K562 (cell line): ENCODE measurements at regions not wholly inside any gene's neighbourhood (a gene's known extent, or its start where the extent isn't known, plus 50 kb on each side); places are given as distances from the start of the nearest gene placed in this dataset.

Experiments
- ATAC-seq: fragments of 200-7000 bp; cut with Tn5 transposase; 3 replicates; pipeline ENCODE4 v1.9.1; 2020; ENCODE audit warnings: moderate library complexity
- BruUV-seq: library from RNA; stranded (reverse); fragments of 400-500 nt; replicated peaks from 2 replicates; lab custom pipeline; 2021; lab: Mats Ljungman, UMichigan
- CTCF ChIA-PET: fragments of 300-600 bp; formaldehyde crosslinking; extraction: SDS; loops from one replicate; lab custom pipeline; 2021; ENCODE audit warnings: low intra/inter-chr PET ratio; lab: Yijun Ruan, JAX
- POLR2A ChIA-PET: fragments of 300-600, 350-650 bp; sonication (Branson Sonifier 250); formaldehyde crosslinking; extraction: SDS; loops from one replicate; lab custom pipeline; 2021; ENCODE audit warnings: antibody characterized with exemption, inconsistent platforms; lab: Yijun Ruan, JAX
- DNase-seq, 4 experiments: peaks; one replicate each; pipeline versions ENCODE4 v3.0.0 to v3.0.0-alpha.2; 2011 to 2018; ENCODE audit warnings: low spot score in 3 of 4, mixed read lengths in 3 of 4; ENCODE audit errors: extremely low read depth in 1 of 4
- FAIRE-seq: peaks from 2 replicates; lab custom pipeline; 2011; peaks lifted over from hg19 to GRCh38; lab: Jason Lieb, UNC
- H2AFZ ChIP-seq: 2 replicates; pipeline ENCODE4 v1.6.0; 2011; ENCODE audit warnings: low read depth, low read length, control low read depth, inconsistent platforms
- H3K27ac ChIP-seq: fragments of 200-600 bp; 3 replicates; pipeline ENCODE4 v1.8.0; 2011; ENCODE audit warnings: low read depth, mild to moderate bottlenecking, control low read depth, inconsistent platforms, low read length, moderate library complexity, mixed read lengths; ENCODE audit errors: extremely low read depth
- H3K27me3 ChIP-seq, 2 experiments: fragments of 300-600 bp in 1 of 2; 2 replicates in 1 of 2; 3 replicates in 1 of 2; pipeline versions ENCODE4 v1.6.0 to v1.8.0; 2011; ENCODE audit warnings: inconsistent platforms in 2 of 2, low read length in 2 of 2, mild to moderate bottlenecking in 1 of 2, mixed read lengths in 1 of 2, moderate library complexity in 1 of 2; ENCODE audit not compliant: control insufficient read depth in 2 of 2, insufficient read depth in 2 of 2
- H3K36me3 ChIP-seq: fragments of 300-600 bp; 3 replicates; pipeline ENCODE4 v1.8.0; 2011; ENCODE audit warnings: mild to moderate bottlenecking, low read length, inconsistent platforms; ENCODE audit not compliant: control insufficient read depth, insufficient read depth
- H3K4me1 ChIP-seq, 2 experiments: fragments of 200-600 bp in 1 of 2; replicated peaks in 1 of 2; 2 replicates in 1 of 2; 3 replicates in 1 of 2; pipeline versions ENCODE4 v1.5.1 to v1.8.0; 2011; ENCODE audit warnings: inconsistent platforms in 2 of 2, low read length in 2 of 2, mild to moderate bottlenecking in 1 of 2, mixed read lengths in 1 of 2, moderate library complexity in 1 of 2; ENCODE audit not compliant: control insufficient read depth in 2 of 2, insufficient read depth in 2 of 2
- H3K4me2 ChIP-seq: 2 replicates; pipeline ENCODE4 v1.6.1; 2011; ENCODE audit warnings: low read length, control low read depth, inconsistent platforms, mixed read lengths; ENCODE audit not compliant: insufficient read depth
- H3K4me3 ChIP-seq: fragments of 200-600 bp; sonication (generic), shearing (Covaris generic); 2 replicates; pipeline ENCODE4 v1.5.1; 2016; ENCODE audit warnings: control low read depth, inconsistent platforms
- H3K79me2 ChIP-seq: fragments of 200-600 bp; 3 replicates; pipeline ENCODE4 v1.8.0; 2011; ENCODE audit warnings: low read length, inconsistent platforms; ENCODE audit not compliant: control insufficient read depth, insufficient read depth
- H3K9ac ChIP-seq, 2 experiments: 2 replicates each; pipeline versions ENCODE4 v1.6.0 to v1.6.1; 2011; ENCODE audit warnings: low read depth in 2 of 2, low read length in 2 of 2, control low read depth in 1 of 2, inconsistent platforms in 1 of 2, mild to moderate bottlenecking in 1 of 2, mixed read lengths in 1 of 2; ENCODE audit not compliant: insufficient read depth in 1 of 2
- H3K9me1 ChIP-seq: one replicate; pipeline ENCODE4 v1.6.0; 2011; ENCODE audit warnings: inconsistent platforms, mild to moderate bottlenecking, low read length, moderate library complexity; ENCODE audit not compliant: control insufficient read depth, insufficient read depth
- H3K9me3 ChIP-seq: replicated peaks from 2 replicates; pipeline ENCODE4 v1.5.1; 2011; ENCODE audit warnings: low read depth, low read length, inconsistent platforms; ENCODE audit not compliant: control insufficient read depth, insufficient read depth
- H4K20me1 ChIP-seq: replicated peaks from 2 replicates; pipeline ENCODE4 v1.6.1; 2011; ENCODE audit warnings: low read length, inconsistent platforms, mixed read lengths; ENCODE audit not compliant: control insufficient read depth, insufficient read depth
- CREBBP ChIP-seq: IDR thresholded peaks from one replicate; pipeline ENCODE4 v1.6.1; 2012; ENCODE audit warnings: low read depth, mild to moderate bottlenecking, control low read depth, inconsistent platforms, low read length
- FOXA3 ChIP-seq, 2 experiments: fragments of 450-650 bp in 1 of 2; sonication (generic) in 1 of 2; formaldehyde crosslinking; IDR thresholded peaks in 1 of 2; conservative IDR thresholded peaks in 1 of 2; 2 replicates each; pipeline versions ENCODE4 v1.4.0 to v1.8.0; 2020 to 2022; ENCODE audit warnings: mild to moderate bottlenecking in 2 of 2, missing genetic modification reagents in 1 of 2
- RAD51 ChIP-seq: fragments of 450-650 bp; IDR thresholded peaks from 2 replicates; pipeline ENCODE4 v1.7.1; 2016; ENCODE audit warnings: low read depth, mild to moderate bottlenecking, borderline replicate concordance
- RBM34 ChIP-seq: fragments of 200-400 bp; formaldehyde crosslinking; IDR thresholded peaks from 2 replicates; pipeline ENCODE4 v1.6.1; 2018; ENCODE audit warnings: low read length, borderline replicate concordance; ENCODE audit not compliant: insufficient read depth
- WHSC1 ChIP-seq: IDR thresholded peaks from one replicate; pipeline ENCODE4 v1.6.1; 2012; ENCODE audit warnings: low read length, control low read depth, inconsistent platforms
- ZNF140 ChIP-seq: fragments of 250-450 bp; sonication (Bioruptor Pico); IDR thresholded peaks from 2 replicates; pipeline ENCODE4 v1.8.0; 2021; ENCODE audit warnings: moderate library complexity, mild to moderate bottlenecking, inconsistent platforms
- ZNF589 ChIP-seq: fragments of 200-800 bp; sonication (Bioruptor generic); IDR thresholded peaks from 2 replicates; pipeline ENCODE4 v1.6.1; 2016; ENCODE audit warnings: low read depth, missing genetic modification characterization, missing compliant biosample characterization
- ZNF79 ChIP-seq: fragments of 250-450 bp; sonication (Bioruptor Pico); IDR thresholded peaks from 2 replicates; pipeline ENCODE4 v1.4.0; 2020; ENCODE audit warnings: low read depth, mild to moderate bottlenecking, moderate library complexity
- WGBS: fragments of 100-300 bp; shearing (Covaris generic); methylation state at CpG from one replicate; pipeline ENCODE4 v1.1.6; 2016; ENCODE audit warnings: low coverage, mixed read lengths; ENCODE audit not compliant: insufficient coverage; ENCODE audit errors: missing lambda C conversion rate; 5-methylcytosine and 5-hydroxymethylcytosine counted together
- in situ Hi-C: fragments of 300-500 bp; cut with MboI; formaldehyde crosslinking; loops from 4 replicates; pipeline ENCODE4 v1.15.0; 2018; ENCODE audit warnings: inconsistent platforms, mixed read lengths
- intact Hi-C: fragments of 100-400 bp; cut with micrococcal nuclease; formaldehyde crosslinking; loops from 2 replicates; pipeline ENCODE4 v1.14.2; 2022
- TF ChIP-seq, protein P1 (sequence below): fragments of 250-450 bp; sonication (Bioruptor Pico); IDR thresholded peaks from 2 replicates; pipeline ENCODE4 v1.4.0; 2020; ENCODE audit warnings: borderline replicate concordance
- TF ChIP-seq, protein P2 (sequence below): fragments of 250-450 bp; sonication (Bioruptor Pico); IDR thresholded peaks from 2 replicates; pipeline ENCODE4 v1.4.0; 2020; ENCODE audit warnings: mild to moderate bottlenecking, moderate library complexity

DNA sequence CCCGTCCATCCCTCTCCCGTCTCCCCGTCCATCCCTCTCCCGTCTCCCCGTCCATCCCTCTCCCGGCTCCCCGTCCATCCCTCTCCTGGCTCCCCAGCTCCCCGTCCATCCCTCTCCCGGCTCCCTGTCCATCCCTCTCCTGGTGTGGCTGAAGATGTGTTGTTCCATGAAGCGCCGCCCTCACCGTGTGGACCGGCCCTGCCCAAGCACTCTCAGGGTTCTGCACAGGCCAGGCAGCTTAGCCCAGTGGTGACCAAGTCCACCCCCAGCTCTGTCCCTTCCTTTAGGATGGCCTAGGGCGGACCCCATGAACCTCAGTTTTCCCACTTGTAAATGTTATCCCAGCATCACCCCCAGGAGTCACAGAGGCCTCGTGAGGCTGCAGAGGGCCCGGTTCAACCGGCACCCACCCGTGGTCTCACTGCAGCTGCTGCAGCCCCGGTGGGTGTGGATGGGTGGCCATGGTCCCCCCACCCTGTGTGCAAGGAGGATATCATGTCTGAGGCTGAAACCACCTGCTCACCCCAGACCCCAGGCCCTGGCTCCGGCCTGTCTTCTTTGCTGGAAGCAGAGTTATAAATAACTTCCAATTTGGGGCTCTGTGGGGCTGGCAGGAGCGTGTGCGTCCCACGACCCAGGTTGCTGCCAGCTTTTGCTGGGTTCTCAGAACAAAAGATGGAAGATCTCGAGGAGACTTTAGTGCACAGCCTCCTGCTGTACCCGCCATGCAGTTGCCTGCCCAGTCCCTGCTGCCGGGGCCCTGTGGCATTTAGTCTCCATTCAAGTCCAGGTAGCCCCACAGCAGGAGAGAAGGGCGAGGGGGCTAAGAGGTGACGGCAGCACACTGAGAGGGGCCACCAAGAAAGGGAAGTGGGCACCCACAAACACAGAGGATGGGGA is 1147.8 kb downstream of the BRD1 start:
- WGBS: 0% methylated on average over 13 of the region's 28 CpGs
- intact Hi-C loops: no loop called here
- no peak overlapping the region for H3K27ac ChIP-seq
- no peak overlapping the region for H3K9ac ChIP-seq
- BruUV-seq: no TSS peak
- no peak overlapping the region for H2AFZ ChIP-seq
- no peaks in the 10 kb centered on the region for H3K4me1 ChIP-seq
- no peak overlapping the region for H3K4me3 ChIP-seq
- in situ Hi-C loops: no loop called here
- no peaks in the 10 kb centered on the region for H3K9me3 ChIP-seq
- DNase-seq: no peak
- ATAC-seq: no peak
- H3K79me2 ChIP-seq: no peaks in the 10 kb centered on the region
- CTCF ChIA-PET: no interaction called here
- no peak for FAIRE-seq
- H3K36me3 ChIP-seq: no peaks in the 10 kb centered on the region
- H3K9me1 ChIP-seq: no peaks in the 10 kb centered on the region
- TF ChIP-seq FOXA3 (CRISPR knock-in tag; conservative IDR thresholded peaks at IDR 0.05 in 1 of 2, IDR thresholded peaks at IDR 0.05 in 1 of 2): no peak
- TF ChIP-seq RBM34: no peak
- no peak for TF ChIP-seq WHSC1
- TF ChIP-seq ZNF79 (CRISPR knock-in tag): no peak
- TF ChIP-seq ZNF140 (CRISPR knock-in tag): no peak
- TF ChIP-seq RAD51: no peak
- TF ChIP-seq ZNF589 (CRISPR knock-in tag): no peak
- TF ChIP-seq, protein P1, sequence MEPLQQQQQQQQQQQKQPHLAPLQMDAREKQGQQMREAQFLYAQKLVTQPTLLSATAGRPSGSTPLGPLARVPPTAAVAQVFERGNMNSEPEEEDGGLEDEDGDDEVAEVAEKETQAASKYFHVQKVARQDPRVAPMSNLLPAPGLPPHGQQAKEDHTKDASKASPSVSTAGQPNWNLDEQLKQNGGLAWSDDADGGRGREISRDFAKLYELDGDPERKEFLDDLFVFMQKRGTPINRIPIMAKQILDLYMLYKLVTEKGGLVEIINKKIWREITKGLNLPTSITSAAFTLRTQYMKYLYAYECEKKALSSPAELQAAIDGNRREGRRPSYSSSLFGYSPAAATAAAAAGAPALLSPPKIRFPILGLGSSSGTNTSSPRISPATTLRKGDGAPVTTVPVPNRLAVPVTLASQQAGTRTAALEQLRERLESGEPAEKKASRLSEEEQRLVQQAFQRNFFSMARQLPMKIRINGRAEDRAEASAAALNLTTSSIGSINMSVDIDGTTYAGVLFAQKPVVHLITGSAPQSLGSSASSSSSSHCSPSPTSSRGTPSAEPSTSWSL (CRISPR knock-in tag): no peak
- no peak for TF ChIP-seq CREBBP
- TF ChIP-seq, protein P2, sequence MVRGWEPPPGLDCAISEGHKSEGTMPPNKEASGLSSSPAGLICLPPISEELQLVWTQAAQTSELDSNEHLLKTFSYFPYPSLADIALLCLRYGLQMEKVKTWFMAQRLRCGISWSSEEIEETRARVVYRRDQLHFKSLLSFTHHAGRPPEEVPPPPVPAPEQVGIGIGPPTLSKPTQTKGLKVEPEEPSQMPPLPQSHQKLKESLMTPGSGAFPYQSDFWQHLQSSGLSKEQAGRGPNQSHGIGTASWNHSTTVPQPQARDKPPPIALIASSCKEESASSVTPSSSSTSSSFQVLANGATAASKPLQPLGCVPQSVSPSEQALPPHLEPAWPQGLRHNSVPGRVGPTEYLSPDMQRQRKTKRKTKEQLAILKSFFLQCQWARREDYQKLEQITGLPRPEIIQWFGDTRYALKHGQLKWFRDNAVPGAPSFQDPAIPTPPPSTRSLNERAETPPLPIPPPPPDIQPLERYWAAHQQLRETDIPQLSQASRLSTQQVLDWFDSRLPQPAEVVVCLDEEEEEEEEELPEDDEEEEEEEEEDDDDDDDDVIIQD (CRISPR knock-in tag): no peak
- TF ChIP-seq, all 486 proteins: peak for 0
- peaks cover 0 to 5% of the 10 kb centered on the region in 2 experiments; a peak in 1 of 5 replicates for H3K27me3 ChIP-seq
- no peaks in the 10 kb centered on the region for H4K20me1 ChIP-seq
- POLR2A ChIA-PET: no interaction called here
- no peak overlapping the region for H3K4me2 ChIP-seq
